ENCODE measurements at regions not wholly inside any gene's neighbourhood (a gene's known extent, or its start where the extent isn't known, plus 50 kb on each side); places are given as distances from the start of the nearest gene placed in this dataset.

GRCh38 chr10:121007264-121007663 is 156.1 kb downstream of the WDR11 start:
- no peak for DNase-seq (ENCODE audit: low read depth, low spot score)
- H3K4me3 ChIP-seq (ENCODE audit: low read length) = no peak overlapping the region

- no peak overlapping the region for H3K4me3 ChIP-seq (ENCODE audit: low read length)
- no peak for DNase-seq (ENCODE audit: low read depth, low spot score)
Observed at GRCh38 chr10:121015916-121016315, 164.8 kb downstream of the WDR11 start.

- no peak overlapping the region for H3K4me3 ChIP-seq (ENCODE audit: low read length)
- DNase-seq (ENCODE audit: low read depth, low spot score) = no peak
Observed at GRCh38 chr10:121024905-121025584, 173.9 kb downstream of the WDR11 start.

- no peak for DNase-seq (ENCODE audit: low read depth, low spot score)
- no peak overlapping the region for H3K4me3 ChIP-seq (ENCODE audit: low read length)
Observed at GRCh38 chr10:121025731-121026130, 174.6 kb downstream of the WDR11 start.

- no peak overlapping the region for H3K4me3 ChIP-seq (ENCODE audit: low read length)
- no peak for DNase-seq (ENCODE audit: low read depth, low spot score)
Observed at GRCh38 chr10:121027371-121027770, 176.2 kb downstream of the WDR11 start.

- DNase-seq (ENCODE audit: low read depth, low spot score) = no peak
Observed at GRCh38 chr10:121032460-121032859, 181.3 kb downstream of the WDR11 start.

GRCh38 chr10:121033366-121033765 is 182.2 kb downstream of the WDR11 start:
- H3K4me3 ChIP-seq (ENCODE audit: low read length) = no peak overlapping the region
- no peak for DNase-seq (ENCODE audit: low read depth, low spot score)

More at GRCh38 chr10:121032460-121032859, 181.3 kb downstream of the WDR11 start:
- no peak overlapping the region for H3K4me3 ChIP-seq (ENCODE audit: low read length)

GRCh38 chr10:121036431-121036830 is 185.3 kb downstream of the WDR11 start:
- DNase-seq (ENCODE audit: low read depth, low spot score) = no peak
- no peak overlapping the region for H3K4me3 ChIP-seq (ENCODE audit: low read length)

GRCh38 chr10:121041499-121041898 is 190.3 kb downstream of the WDR11 start:
- no peak overlapping the region for H3K4me3 ChIP-seq (ENCODE audit: low read length)
- no peak for DNase-seq (ENCODE audit: low read depth, low spot score)

GRCh38 chr10:121041906-121042305 is 190.7 kb downstream of the WDR11 start:
- no peak for DNase-seq (ENCODE audit: low read depth, low spot score)
- H3K4me3 ChIP-seq (ENCODE audit: low read length) = no peak overlapping the region

- DNase-seq (ENCODE audit: low read depth, low spot score) = no peak
- H3K4me3 ChIP-seq (ENCODE audit: low read length) = no peak overlapping the region
Observed at GRCh38 chr10:121042342-121042741, 191.2 kb downstream of the WDR11 start.

- no peak for DNase-seq (ENCODE audit: low read depth, low spot score)
- H3K4me3 ChIP-seq (ENCODE audit: low read length) = no peak overlapping the region
Observed at GRCh38 chr10:121043124-121043849, 192.1 kb downstream of the WDR11 start.

- DNase-seq (ENCODE audit: low read depth, low spot score) = no peak
- H3K4me3 ChIP-seq (ENCODE audit: low read length) = no peak overlapping the region
Observed at GRCh38 chr10:121048749-121049148, 197.6 kb downstream of the WDR11 start.

GRCh38 chr10:121049489-121049888 is 198.3 kb downstream of the WDR11 start:
- H3K4me3 ChIP-seq (ENCODE audit: low read length) = no peak overlapping the region
- no peak for DNase-seq (ENCODE audit: low read depth, low spot score)

- no peak for DNase-seq (ENCODE audit: low read depth, low spot score)
- no peak overlapping the region for H3K4me3 ChIP-seq (ENCODE audit: low read length)
Observed at GRCh38 chr10:121049923-121050322, 198.8 kb downstream of the WDR11 start.

GRCh38 chr10:121051171-121051570 is 200.0 kb downstream of the WDR11 start:
- H3K4me3 ChIP-seq (ENCODE audit: low read length) = no peak overlapping the region
- no peak for DNase-seq (ENCODE audit: low read depth, low spot score)

- no peak overlapping the region for H3K4me3 ChIP-seq (ENCODE audit: low read length)
- DNase-seq (ENCODE audit: low read depth, low spot score) = no peak
Observed at GRCh38 chr10:121051696-121052279, 200.6 kb downstream of the WDR11 start.

- DNase-seq (ENCODE audit: low read depth, low spot score) = no peak
- no peak overlapping the region for H3K4me3 ChIP-seq (ENCODE audit: low read length)
Observed at GRCh38 chr10:121053151-121053550, 202.0 kb downstream of the WDR11 start.

GRCh38 chr10:121054874-121055273 is 203.7 kb downstream of the WDR11 start:
- no peak for DNase-seq (ENCODE audit: low read depth, low spot score)
- H3K4me3 ChIP-seq (ENCODE audit: low read length) = no peak overlapping the region

GRCh38 chr10:121057269-121057668 is 206.1 kb downstream of the WDR11 start:
- DNase-seq (ENCODE audit: low read depth, low spot score) = no peak

More at GRCh38 chr10:121057269-121057668, 206.1 kb downstream of the WDR11 start:
- no peak overlapping the region for H3K4me3 ChIP-seq (ENCODE audit: low read length)

Data from Jurkat, Clone E6-1 (cell line).